GM19463 (cell line): ENCODE measurements at regions not wholly inside any gene's neighbourhood (a gene's known extent, or its start where the extent isn't known, plus 50 kb on each side); places are given as distances from the start of the nearest gene placed in this dataset.
"Not testable (repeated sequence)": the region's sequence is repeated elsewhere in the genome, so short reads cannot be mapped to it uniquely, and the experiment has no call there.

Experiments
- ATAC-seq: cut with Tn5 transposase; IDR thresholded peaks from one replicate; pipeline ENCODE4 v1.9.1; 2021; ENCODE audit warnings: mild to moderate bottlenecking, moderate library complexity; ENCODE audit not compliant: unreplicated experiment

DNA sequence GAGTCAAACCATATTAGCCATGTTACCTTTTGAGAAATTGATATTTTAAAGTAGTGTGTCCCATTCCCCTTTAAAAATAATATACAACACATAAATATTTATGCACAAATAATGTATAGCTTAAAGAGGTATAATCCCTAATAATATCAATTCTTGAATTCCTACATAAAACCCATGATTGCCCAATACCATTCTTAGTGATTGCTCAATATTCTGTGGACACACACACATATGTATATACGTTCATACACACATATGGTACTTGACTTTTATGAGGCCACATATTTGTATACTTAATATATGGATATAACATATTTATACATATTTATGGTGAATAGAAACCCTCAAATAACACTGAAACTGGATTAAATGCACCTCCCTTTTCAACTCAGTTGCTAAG, 367.4 kb downstream of the ZBBX start:
- ATAC-seq, result no peak

DNA sequence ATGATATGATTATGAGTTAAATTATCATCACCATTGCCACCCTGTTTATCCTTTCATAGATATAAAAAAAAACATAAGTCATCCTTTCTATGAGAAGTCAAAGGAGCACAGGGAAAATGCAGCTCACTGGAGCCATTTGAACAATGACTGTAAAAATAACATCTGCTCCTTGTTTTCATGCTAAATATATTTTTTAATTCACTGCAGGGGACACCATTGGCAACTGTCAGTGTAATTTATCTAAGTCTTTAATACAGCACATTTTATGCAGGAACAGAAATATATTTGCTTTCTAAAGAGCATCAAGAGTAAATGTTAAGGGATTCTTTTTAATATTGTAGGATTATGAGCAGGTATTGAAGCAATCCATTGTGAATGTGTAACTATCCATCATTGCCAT, 371.3 kb downstream of the ZBBX start:
- no peak for ATAC-seq

DNA sequence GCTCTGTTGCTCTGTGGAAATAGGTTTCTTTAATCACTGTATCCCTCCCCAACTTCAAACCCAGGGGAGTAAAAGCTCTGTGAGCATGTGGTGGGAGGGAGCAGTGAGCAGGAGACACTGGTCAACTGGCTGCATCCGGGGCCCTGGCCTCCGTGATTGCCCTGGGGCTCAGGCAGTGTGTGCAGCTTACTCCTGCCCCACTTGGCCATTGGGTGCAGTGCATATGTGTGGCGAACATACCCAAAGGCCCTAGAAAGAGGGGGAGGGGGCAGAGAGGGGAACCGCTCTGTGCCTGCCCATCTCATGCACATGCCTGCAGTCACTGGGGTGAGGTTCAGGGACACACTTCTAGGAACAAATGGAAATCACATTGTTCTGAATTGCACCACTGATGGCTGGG, 378.7 kb downstream of the ZBBX start:
- no peak for ATAC-seq

DNA sequence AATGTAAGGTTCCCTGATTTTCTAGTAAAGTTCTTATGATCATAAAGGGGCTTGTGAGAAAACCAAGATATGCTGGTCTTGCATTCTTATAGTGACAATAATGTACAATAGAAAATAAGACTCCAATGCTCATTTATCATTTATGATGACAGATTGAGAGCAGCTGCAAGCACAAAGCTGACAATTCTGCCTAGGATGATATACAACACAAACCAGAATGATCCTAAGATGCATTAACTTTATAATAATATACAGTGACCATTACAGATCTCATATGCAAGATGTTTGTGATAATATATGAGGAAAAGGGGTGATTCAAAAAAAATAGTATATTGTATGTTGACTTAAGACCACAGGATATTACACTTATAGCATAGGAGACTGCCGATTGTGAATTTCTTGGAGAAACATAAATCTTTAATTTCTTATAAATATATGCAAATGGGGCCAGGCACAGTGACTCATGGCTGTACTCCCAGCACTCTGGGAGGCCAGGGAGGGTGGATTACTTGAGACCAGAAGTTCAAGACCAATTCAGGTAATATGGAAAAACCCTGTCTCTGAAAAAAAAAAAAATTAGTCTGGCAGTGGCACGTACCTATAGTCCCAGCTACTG, 387.0 kb downstream of the ZBBX start:
- ATAC-seq, result no peak

DNA sequence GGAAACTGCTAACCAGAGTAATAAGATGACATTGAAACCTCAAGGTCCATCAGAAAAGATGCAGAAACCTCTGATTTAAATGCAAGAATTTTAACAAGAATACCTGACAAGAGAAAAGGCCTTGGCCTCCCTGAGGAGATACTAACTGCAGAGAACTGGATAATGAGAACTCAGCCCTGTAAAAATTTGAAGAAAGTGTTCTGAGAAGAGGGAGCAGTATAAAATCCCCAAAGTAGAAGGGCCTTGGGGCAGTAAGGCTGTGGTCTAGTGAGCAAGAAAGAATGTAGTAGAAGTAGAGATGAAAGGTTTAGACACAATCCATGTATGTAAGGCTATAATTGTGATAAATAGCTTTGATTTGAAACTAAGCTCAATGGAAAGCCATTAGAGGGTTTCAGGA, 394.1 kb downstream of the ZBBX start:
- no peak for ATAC-seq

DNA sequence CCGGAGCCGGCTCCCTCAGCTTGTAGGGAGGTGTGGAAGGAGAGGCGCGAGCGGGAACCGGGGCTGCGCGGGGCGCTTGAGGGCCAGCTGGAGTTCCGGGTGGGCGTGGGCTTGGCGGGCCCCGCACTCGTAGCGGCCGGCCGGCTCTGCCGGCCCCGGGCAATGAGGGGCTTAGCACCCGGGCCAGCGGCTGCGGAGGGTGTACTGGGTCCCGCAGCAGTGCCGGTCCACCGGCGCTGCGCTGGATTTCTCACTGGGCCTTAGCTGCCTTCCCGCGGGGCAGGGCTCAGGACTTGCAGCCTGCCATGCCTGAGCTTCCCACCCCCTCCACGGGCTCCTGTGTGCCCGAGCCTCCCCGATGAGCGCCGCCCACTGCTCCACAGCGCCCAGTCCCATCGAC, 404.3 kb downstream of the ZBBX start:
- ATAC-seq, result not testable (repeated sequence)

DNA sequence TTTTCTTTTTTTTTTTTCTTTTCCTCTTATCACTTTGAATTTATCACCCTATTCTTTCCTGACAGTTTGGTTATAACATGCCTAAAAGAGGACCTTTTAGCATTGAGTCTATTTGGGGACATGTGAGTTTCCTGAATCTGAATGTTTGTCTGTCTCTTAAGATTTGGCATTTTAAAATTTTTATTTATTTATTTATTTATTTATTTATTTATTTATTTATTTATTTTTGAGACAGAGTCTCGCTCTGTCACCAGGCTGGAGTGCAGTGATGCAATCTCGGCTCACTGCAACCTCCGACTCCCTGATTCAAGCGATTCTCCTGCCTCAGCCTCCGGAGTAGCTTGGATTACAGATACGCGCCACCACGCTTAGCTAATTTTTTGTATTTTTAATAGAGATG, 412.4 kb downstream of the ZBBX start:
- ATAC-seq, result not testable (repeated sequence)

DNA sequence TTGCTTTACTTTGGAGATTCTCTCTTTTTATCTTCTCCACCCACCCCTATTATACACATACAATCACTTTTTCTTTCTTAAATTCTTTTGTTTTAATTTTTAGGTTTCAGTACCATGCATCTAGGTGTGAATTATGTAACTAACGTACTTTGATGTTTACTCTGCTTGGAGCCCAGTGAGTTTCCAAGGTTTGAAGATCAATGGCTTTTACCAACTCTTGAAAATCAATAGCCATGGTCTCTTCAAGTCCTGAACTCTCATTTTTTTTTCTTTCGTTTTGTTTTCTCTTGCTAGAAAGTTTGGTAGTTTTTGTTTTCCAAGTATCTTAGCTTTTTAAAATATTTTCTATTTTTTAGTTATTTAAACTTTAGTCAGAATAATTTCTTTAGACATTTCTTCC, 417.2 kb downstream of the ZBBX start:
- ATAC-seq, result no peak

DNA sequence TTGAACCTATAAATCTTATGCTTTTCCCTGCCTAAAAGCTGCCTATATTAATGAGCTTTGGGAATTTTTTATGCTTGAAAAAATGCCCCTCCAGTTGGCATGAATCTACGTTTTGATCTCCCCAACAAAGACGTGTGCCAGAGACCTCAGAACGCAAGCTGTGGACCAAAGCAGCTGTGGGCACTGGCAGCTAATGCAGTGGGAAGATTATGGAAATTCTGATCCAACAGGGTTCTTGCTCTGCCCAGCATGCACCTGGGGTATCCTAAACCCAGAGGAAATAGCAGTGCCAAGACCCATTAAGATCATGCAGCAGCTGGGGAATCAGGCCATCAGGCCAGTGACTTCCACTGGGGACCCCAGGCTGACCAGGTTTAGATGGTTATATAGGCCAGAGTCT, 423.0 kb downstream of the ZBBX start:
- ATAC-seq, result no peak

DNA sequence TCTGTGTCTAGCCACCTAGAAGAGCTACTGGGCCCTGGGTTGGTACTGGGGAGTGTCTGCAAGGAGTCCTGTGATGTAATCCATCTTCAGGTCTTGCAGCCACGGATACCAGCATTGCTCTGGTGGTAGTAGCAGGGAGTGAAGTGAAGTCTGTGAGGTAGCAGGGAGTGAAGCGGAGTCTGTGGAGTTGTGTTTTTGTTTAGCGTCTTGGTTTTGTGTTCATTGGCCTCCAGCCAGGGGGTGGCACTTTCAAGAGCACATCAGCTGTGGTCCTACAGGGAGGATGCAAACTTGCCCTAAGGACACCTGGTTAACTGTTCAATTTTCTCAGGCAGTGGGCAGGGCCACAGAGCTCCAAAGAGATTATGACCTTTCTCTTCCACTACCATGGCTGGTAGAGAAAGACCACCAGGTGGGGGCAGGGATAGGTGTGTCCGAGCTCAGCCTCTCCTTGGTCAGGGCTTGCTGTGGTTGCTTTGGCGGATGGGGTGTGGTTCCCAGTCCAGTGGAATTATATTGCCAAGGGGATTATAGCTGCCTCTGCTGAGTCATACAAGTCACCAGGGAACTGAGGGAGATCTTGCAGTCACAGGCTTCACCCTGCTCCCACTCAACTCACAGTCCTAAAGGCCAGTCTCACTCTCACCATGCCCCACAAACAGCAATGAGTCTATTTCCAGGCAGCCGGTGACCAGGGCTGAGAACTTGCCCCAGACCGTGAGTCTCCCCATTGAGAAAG, 424.7 kb downstream of the ZBBX start:
- no peak for ATAC-seq

DNA sequence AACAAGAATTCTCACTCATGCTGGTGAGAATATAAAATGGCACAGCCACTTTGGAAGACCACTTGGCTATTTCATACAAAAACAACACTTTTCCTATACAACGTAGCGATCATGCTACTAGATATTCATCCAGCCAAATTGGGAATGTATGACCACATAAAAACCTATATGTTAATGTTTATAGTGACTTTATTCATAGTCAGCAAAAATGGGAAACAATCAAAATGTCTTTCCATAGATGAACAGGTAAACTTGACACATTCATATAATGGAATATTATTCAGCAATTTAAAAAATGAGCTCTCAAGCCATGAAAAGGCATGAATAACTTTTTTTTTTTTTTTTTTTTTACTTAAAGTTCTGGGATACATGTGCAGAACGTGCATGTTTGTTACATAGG, 445.2 kb downstream of the ZBBX start:
- no peak for ATAC-seq

DNA sequence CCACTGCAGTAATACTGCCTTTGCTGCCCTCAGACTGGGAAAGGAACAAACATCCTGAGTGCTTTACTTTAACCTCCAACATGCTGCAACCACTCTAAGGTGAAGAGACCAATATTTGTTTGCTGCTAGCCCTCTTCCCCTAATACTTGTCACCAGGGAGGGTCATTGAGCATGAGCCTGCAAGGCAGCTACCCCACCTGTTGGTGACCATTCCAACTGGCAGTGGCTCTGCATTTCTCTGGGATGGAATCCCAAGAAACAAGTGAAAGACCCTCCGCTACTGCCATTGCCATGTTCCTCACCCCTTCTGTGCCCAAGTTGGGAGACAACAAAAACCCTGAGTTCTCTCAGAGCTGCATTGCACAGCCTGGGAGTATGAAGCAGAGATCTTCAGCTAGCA, 462.7 kb downstream of the ZBBX start:
- no peak for ATAC-seq

DNA sequence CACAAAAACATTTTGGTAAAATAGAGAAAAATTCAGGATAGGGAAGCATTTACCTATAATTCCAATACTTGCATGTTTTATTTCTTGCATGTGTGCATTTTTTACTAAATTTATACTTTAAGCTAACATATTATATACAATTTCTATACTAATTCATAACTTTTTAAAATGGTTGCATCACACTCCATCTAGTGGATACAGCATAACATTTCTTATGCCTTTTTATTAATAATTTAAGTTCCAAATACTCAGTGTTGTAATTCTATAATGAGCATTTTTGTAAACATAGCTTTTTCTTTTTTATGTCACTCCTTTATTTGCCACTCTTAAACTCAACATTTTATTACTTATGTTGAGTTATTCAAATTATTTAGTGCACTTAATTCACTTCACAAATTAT, 477.7 kb downstream of the ZBBX start:
- ATAC-seq, result no peak

DNA sequence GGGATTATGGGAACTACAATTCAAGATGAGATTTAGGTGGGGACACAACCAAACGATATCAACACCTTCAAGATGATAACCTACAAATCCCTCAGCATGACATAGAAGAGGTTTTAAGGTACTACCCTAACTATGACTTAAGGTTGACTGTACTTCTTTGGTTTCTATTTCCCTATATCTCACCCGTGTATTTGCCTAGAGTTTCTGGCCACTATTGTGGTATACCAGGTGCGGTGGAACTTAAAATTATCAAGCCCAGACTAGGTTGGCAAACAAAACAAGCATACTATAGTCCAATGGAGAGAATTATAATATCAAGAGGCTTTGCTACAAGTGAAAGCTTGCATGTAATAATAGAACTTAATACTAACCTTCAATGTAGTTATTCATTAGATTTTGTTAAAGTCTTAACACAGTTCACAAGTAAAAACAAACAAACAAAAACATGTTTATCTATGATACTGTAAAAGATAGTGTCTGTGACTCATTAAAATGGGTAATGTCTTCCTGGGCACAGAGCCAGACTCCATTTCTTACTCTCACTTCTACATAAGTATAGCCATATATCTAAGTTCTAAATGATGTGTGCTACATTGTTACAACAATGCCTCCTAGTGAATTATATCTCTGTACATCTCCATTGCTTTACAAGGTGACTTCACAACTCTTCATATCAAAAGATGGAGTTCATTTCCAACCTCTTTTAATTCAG, 479.1 kb downstream of the ZBBX start:
- ATAC-seq, result no peak

DNA sequence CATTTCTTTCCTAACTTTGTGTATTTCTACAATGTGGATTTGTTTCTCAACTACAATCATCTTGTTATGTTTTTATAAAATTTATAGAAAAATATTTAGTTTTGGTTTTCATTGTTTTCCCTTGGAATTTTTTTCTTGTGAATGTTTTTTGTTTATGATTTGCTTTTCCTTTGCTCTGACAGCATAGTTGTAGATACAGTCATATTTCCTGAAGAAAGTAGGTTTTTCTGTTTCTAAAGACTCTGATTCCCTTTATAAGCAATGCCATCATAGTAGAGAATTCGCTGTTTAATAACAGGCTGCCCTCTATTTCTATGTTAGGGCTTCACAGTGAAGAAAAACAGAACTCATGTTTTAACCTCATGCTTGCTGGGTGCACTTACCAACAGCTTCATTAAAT, 482.3 kb downstream of the ZBBX start:
- no peak for ATAC-seq

DNA sequence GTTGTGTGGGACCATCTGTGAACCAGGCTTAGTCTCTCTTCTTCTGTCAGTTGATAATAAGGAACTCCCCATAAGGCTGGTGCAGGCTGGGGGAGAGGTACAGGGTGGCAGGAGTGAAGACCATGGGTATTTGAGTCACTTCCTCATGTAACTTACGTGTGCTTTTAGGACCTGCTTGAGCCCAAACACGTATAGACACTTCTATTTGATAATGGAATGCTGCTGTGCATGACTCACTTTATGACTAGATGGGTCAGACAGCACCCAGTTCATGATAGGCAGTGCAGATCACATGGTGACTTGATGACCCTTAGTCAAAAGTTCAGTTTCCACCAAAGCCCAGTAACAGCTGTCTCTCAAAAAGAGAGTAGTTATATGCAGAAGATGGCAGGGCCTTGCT, 490.9 kb downstream of the ZBBX start:
- ATAC-seq, result no peak

DNA sequence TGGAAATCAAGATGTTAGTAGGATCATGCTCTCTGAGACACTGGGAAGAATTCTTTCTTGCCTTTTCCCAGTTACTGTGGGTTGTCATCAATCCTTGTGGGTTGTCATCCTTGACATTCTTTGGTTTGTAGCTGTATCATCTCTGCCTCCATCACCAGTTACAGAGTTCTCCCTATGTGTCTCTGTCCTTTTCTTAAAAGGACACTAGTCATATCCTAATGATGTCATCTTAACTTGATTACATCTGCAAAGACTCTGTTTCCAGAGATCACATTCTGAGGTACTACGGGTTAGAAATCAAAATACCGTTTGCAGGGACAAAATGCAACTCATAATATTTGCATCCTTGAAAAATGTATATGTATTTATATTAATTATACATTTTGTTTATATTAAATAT, 500.4 kb downstream of the ZBBX start:
- ATAC-seq, result no peak

DNA sequence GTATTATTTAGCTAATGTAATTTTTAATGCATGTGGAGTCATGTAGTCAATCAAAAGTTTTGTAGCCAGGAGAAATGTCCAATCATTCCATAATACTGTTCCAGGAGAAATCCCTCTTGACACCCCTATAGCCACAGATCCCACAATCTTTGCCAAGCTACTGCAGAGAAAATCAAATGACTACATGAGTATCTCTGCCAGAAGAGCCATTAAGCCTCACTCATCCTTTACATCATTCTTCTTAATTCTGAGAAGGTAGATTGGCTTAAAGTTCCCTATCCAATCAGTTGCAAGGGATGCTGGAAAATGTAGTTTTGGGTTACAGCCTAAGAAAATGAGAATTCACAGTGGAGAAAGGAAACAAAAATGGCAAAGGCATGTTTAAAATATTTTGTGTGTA, 502.1 kb downstream of the ZBBX start:
- ATAC-seq, result no peak

DNA sequence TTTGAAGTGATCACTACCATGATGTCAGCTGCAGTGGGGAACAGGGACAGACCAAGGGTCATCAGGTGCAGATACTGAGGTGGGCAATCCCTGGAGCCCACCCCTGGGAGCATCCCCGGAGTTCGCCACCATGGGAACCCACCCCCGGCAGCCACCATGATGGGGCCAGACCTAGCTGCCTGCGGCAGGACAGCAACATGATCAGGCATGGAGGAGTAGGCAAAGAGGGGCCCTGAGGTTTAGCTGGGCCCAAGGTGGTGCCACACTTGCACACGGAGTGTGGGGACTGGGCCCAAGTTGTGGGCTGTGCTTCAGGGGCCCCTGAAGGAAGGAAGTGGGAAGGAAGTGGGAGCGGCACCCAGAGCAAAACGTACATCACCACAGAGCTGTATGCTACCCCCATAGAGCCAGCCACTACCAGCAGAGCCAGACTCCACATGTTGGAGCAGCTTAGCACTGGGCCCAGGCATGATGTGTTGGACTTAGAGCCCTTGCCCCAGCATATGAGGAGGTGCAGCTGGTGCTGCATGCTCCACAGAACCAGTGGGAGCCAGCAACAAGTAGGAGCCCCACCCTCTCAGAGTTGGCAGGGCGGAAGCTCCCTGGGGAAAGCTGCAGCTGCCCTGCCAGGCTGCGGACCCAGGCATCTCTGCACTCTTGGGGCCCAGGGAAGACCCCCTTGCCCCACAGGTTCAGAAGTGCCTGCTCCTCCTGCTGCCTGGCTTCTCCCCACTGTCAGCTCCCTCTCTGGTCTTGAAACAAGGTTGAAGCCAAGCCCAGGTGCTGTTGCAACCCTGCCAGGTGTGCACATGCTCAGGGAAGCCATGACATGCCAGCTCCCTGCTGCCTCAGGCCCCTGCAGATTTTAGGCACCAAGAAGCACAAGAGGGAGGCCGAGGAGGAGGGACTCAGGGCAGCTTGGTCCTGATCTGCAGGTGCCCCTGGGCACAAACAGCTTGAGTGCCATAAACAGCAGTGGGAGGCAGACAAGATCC, 515.3 kb downstream of the ZBBX start:
- no peak for ATAC-seq

DNA sequence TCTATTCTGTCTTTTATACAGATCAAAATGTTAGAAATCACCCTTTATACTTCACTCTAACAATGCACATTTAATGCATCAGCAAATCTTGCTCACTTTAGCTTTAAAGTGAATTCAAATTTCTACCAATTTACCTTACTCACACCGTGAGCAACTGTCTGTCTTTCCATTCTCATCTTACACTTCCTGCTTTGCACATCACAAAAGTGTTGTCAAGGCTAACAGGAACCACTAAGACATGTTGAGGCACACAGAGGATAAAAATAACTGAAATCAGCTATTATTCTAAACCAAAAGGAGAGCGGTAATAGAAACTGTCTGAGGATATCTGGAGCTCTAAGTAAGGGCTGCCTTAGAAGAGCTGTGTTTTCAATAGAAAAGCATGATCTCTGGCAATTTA, 519.9 kb downstream of the ZBBX start:
- ATAC-seq, result no peak

DNA sequence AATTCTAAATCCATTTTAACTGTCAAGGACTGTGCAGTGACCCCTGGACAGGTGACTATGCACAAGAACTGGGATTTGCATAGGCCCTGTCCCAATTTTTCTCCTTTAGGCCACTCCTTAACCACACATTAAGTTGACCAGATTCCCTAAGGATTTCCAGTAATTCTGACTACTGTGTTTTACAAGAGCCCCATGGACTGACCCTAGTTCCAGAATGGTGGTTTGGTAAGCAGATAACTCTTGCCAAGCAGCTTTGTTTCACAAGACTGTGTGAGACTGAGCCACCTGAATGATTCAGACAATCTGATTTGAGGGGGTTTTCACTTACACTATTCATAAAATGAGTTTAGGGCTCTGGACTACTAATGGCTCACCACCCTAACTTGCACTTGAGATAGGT, 535.8 kb downstream of the ZBBX start:
- no peak for ATAC-seq
